VCaP (cell line): ENCODE measurements at regions not wholly inside any gene's neighbourhood (a gene's known extent, or its start where the extent isn't known, plus 50 kb on each side); places are given as distances from the start of the nearest gene placed in this dataset.

ENCODE experiments used
- H3K27ac ChIP-seq: fragments of 450-650 bp; 2 replicates; pipeline ENCODE4 v1.5.1; 2017
- TF ChIP-seq, protein P1 (sequence below): fragments of 450-650 bp; conservative IDR thresholded peaks from 2 replicates; pipeline ENCODE4 v1.5.1; 2017; ENCODE audit warnings: mild to moderate bottlenecking, moderate library complexity

DNA sequence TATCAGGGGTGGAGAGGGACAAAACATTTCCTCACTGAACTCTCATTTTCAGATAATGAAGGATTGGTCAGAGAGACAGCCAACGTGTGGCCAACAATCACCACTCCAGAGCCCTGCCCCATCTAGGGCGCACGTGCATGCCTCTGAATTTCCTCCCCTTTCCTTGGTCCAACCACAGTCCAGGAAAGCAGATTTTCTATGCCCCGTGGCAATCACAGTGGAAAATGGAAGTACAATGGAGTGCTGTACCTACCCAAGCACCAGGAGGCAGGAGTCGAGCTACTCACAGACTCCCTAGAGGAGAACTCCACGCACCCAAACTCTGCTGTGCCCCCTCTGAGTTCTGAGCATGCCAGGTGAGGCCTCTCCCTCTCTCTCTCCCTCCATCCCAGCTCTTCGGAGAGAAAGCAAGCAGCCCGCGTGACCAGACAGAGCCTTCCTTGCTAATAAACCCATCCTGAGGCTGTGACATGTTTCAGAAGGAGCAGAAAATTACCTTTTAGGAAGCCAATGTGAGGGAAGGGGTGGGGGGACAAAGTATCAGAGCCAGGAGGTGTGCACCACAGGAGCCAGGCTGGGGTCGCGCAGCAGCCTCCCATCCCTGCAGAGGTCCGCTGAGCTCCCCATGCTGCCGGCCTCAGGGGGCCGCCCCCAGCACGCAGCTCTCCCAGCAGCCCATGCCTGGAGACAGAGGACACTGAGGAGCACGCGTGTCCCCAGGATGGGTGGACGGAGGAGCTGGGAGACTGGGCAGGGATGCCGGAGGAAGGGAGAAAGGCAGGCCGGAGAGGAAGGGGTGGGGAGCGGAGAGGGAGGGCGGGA lies 73.4 kb downstream of the PITPNM2 start:
- TF ChIP-seq, protein P1, sequence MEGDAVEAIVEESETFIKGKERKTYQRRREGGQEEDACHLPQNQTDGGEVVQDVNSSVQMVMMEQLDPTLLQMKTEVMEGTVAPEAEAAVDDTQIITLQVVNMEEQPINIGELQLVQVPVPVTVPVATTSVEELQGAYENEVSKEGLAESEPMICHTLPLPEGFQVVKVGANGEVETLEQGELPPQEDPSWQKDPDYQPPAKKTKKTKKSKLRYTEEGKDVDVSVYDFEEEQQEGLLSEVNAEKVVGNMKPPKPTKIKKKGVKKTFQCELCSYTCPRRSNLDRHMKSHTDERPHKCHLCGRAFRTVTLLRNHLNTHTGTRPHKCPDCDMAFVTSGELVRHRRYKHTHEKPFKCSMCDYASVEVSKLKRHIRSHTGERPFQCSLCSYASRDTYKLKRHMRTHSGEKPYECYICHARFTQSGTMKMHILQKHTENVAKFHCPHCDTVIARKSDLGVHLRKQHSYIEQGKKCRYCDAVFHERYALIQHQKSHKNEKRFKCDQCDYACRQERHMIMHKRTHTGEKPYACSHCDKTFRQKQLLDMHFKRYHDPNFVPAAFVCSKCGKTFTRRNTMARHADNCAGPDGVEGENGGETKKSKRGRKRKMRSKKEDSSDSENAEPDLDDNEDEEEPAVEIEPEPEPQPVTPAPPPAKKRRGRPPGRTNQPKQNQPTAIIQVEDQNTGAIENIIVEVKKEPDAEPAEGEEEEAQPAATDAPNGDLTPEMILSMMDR = no peak

DNA sequence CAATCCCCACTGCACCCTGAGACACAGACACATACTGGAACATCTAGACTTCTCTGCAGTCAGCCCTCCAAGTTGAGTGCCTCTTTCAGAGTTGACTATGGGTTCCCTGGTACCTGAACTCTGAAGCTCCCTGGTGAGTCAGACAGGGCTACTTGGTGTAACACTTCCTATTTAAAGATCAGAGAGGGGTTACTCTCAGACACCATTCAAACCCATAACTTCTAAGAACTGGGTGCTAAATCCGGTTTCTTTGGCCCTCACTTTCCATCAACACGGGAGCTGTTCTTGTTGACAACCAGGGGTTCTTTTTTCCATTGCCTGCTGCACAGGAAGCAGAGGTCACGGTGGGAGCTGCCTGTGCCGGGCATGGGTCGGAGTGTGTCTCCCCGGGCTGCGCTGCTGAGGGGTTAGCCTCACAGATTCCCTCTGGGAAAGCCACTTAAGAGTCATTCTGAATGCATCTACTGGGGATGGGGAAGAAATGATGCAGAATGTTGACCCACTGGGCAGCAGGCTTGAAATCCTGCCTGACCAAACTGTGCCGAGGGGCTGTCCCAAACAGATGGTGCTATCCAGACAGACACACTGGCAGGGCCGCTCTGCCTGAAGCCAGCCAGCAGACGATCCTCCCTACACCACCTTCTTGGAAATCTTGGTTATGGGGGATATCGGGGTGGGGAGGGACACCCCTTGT lies 74.1 kb downstream of the PITPNM2 start:
- peak overlapping the region; percentile 64 for H3K27ac ChIP-seq
- TF ChIP-seq, protein P1 = no peak

More for the DNA sequence above, 73.4 kb downstream of the PITPNM2 start:
- no peak overlapping the region for H3K27ac ChIP-seq

GRCh38 chr12:123075646-123076171 lies 75.2 kb downstream of the PITPNM2 start:
- H3K27ac ChIP-seq = peak overlapping the region; percentile 64
- TF ChIP-seq, protein P1 = 0 out of 2 replicates have a peak, but pooled peaks have one; percentile 26

DNA sequence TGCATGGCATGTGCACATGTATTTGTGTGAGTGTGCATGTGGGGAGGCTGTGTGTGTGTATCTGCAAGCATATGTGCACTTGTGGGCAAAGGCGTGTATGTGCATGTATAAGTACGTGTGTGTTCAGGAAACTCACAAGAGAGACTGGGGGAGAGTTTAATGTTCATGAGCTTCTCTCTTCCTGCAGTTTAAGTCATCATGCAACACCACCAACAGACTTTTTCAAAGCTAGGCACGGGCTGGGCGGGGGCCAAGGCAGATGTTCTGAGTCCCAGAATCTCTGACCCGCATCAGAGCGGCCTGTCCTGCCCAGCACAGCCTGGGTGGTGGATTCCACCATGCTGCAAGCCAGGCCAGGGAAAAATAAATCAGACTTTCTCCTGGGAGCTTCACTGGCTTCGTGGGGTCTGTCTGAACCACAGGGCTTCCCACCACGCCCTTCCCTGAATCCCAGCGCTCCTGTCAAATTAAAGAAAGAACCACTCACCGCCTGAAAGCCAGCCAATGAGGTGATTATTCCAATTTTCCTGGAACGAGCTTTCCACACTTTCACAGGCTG lies 75.7 kb downstream of the PITPNM2 start:
- TF ChIP-seq, protein P1 = no peak
- peak overlapping the region; percentile 64 for H3K27ac ChIP-seq

GRCh38 chr12:123073962-123074801 lies 76.7 kb downstream of the PITPNM2 start:
- TF ChIP-seq, protein P1 = no peak
- H3K27ac ChIP-seq = no peak overlapping the region

GRCh38 chr12:123073292-123073691 lies 77.6 kb downstream of the PITPNM2 start:
- no peak overlapping the region for H3K27ac ChIP-seq
- TF ChIP-seq, protein P1 = no peak
